Karpas-422 (cell line): ENCODE measurements at regions not wholly inside any gene's neighbourhood (a gene's known extent, or its start where the extent isn't known, plus 50 kb on each side); places are given as distances from the start of the nearest gene placed in this dataset. TPM values are rescaled to one million over a fixed set of nuclear protein-coding genes. Genes with fewer than 3 reads are reported as not detected.

Source experiments
- small RNA-seq: library from RNA; depleted of rRNA; stranded (forward); fragments of <200 nt; gene quantifications from one replicate; pipeline ENCODE3, GENCODE V24; 2014

Small RNA genes in the stretch of these regions (small RNA-seq; reads per million reads assigned to genes)
- gene RNU6-505P: not detected
